Right renal cortex interstitium (tissue), 3 donors: ENCODE measurements at regions not wholly inside any gene's neighbourhood (a gene's known extent, or its start where the extent isn't known, plus 50 kb on each side); places are given as distances from the start of the nearest gene placed in this dataset.

Experiments used
- DNase-seq, 3 donors: peaks; one replicate each; pipeline ENCODE4 v3.0.0-alpha.2; 2013; ENCODE audit warnings: low read depth in 3 of 3, low spot score in 2 of 3

GRCh38 chr14:101501858-101502615 lies 59.3 kb upstream of the DIO3 start:
- DNase-seq = no peak

DNA sequence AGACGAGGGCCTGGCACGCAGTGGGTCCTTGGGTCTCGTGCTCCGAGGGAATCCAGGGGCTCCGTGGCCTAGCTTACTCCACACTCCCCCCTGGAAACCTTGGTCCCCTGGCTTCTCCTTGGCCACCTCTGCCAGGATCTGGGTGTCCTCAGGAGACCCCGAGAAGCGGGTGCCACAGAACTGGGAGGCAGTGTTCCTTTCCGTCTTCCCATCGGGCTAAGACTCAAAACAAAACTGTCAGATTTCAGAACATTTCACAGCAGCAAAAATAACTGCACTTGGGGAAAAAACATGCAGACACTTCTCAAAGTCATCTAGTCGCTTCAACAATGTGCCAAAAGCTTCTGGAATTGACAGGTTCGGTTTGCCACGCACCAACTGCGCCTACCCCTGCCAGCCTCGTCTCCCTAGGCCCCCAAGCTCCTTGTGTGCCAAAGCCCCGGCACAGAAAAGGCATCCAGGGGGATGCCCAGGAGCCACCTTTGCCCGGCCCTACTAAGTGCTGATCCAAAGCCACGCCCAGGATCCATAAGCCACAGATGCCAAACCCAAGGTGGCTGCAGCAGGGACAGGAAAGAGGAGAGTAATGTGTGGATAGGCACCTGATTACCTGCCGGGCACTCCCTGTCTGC lies 58.4 kb upstream of the DIO3 start:
- DNase-seq = no peak

DNA sequence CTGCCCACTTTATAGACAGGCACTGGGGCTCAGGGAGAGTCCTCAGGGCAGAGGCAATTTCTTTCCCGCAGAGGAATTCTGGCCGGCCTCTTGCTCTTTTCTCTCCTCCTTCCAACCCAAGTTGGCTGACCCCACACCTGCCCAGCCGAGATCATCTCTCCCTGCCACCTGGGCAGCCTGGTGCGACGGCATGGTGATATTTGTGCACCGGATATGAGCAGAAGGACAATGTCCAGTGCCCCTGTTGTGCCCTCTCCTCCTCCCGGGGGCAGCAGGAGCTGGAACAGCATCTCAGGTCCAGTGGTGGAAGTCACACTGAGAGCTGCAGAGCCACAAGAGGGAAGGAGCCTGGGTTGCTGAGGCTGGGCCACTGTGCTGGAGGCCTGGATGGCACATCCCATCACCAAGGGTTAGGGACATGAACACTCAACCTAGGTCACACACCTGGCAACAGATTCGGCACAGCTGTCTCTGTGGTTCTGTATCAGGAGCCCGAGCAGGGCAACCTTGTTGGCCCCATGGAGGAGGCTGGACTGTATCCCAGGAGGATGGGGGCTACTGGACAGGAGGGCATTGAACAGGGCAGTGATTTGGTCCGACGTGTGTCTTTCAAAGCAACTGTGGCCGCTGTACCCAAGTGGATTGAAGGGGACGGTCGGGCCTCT lies 57.7 kb upstream of the DIO3 start:
- DNase-seq = no peak

- no peak for DNase-seq
These were observed 57.0 kb upstream of the DIO3 start for GRCh38 chr14:101504096-101504948.

- no peak for DNase-seq
These were observed 55.9 kb upstream of the DIO3 start for GRCh38 chr14:101505236-101505970.

DNA sequence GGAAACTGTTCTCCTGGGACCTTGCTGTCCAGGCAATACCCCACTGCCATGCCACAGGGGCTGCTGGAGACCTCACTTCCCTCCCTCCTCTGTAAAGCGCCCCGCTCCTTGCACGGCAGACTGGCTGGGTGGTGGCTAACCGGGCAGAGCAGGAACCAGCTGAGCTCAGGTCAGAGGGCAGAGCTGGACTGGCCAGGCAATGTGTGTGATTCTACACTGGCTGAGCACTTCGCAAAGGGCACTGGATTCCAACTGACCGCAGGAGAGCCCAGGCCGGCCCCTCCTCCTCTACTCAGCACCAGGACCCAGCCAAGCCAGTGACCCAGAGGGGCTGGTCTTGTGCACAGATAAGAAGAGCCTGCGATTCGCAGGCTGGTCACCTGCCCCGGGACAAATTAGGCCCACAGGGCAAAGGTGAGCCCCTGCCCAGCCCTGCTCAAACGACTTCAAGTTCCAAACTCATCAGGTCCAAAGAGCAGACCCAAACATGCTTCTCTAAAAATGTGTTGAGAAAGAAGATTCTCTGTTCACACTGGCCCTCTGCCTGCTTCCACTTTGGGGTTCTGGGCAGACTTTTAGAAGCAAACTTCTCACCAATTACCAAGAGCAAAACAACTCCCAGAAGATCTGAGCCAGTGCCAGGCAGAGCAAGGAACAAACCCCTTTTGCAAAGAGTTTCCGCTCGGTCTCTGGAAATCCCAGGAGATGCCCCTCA lies 54.9 kb upstream of the DIO3 start:
- no peak for DNase-seq

GRCh38 chr14:101506926-101507835 lies 54.1 kb upstream of the DIO3 start:
- DNase-seq = no peak

DNA sequence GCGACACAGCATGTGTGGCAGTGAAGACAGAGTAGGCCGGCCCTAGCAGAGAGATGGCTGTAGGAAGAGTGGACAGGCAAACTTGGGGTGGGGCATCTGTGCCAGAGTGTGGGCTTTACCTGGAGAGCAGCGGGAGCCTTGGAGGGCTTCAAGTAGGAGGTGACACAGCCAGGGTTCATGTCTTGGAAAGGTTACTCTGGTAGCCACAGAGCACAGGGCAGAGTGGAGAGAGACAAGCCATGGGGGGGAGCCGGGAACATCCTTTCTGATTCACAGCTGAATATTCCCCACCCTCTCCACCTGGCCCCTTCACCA lies 53.5 kb upstream of the DIO3 start:
- DNase-seq = no peak

DNA sequence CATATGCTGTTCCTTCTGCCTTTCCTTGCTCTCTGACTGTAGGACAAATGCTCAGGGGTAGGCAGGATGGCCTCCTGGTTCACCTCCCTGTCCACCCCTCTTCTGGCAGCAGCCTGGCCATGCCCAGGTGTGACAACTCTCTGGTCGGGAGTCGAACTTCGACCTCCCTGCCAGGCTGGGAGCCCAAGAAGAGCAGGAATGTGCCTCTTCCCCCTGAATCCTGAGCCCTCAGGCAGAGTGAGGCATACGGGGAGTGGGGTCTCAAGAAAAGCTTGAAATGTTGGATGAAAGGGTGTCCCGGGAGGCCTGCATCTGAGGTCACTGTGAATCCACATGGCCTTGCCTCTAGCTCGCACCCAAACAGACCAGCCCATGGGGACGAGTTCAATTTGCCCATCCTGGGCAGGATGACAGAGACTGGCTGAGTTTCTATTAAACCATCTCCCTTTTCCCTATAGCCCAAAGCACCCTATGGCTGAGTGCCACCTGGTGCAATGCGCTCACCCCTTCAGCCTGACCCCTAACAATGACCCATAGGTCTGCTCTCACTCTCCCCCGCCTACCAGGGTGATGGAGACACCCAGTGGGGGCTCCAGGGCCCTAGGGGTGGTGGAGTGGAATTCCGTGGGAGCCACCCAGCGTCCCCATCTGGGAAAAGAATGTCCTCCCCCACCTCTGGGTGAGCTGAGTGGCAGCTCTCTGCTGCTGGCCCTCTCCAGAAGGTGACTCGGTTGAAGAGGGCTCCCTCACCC lies 52.9 kb upstream of the DIO3 start:
- DNase-seq = no peak

DNA sequence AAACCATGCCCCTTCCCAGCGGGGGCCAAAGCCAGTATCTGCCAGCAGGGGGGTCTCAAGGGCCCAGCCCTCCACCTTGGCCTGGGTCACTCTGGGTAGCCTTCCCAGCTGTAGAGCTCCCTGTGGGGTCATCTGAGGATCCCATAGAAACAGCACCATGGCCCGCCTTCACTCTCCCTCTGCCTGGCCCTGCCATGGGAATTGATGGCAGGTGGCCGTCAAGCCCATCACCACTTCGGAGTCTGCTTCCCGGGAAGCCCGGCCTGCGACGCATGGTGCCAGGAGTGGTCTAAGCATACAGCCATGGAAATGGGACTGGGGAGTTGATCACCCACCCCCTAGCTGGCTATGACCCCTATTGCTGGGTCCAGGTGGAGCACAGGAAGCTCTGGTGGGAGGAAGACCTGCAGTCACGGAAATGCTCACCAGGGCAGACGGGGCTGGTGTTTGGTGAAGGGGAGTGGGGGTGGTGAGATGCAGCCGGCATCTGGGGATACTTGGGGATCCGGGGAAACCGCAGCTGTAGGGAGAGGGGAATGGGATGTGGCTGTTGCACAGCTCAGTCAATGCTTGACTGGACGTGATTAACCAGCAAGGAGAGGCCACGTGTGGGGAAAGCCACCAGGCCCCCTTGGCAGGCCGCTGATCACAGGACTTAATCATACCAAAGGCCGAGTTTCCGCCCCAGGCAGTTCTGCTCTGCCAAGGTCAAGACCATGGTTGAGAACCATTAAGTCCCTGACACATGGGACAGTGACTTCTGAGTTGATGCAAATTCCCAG lies 52.2 kb upstream of the DIO3 start:
- no peak for DNase-seq

- DNase-seq = no peak
These were observed 51.4 kb upstream of the DIO3 start for GRCh38 chr14:101509730-101510371.

DNA sequence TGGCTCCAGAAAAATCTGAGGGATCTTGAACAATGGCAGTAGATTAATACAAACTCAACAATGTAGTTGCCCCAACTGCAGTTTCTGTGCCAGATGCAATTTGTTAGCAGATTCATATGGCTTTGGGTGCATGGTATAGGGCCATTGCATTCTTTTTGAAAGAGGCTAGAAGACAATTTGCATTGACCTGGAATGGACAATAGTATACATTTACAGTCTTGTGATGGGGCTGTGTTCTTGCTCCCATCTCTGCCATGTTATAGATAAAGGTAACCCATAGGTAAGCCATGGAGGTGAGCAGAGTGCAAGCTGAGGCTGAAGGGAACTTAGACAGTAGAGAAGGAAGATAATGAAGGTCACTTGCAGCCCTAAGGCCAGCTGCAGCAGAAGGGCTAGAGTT lies 50.1 kb upstream of the DIO3 start:
- DNase-seq = no peak
